CD14-positive monocyte (primary cell): ENCODE measurements at regions not wholly inside any gene's neighbourhood (a gene's known extent, or its start where the extent isn't known, plus 50 kb on each side); places are given as distances from the start of the nearest gene placed in this dataset.

Experiments used
- DNase-seq, 3 donors: peaks; one replicate each; pipeline ENCODE4 v3.0.0-alpha.2; 2011 to 2022
- H2AFZ ChIP-seq: 2 replicates; pipeline ENCODE4 v1.6.0; 2012; ENCODE audit warnings: mild to moderate bottlenecking, low read depth, low read length, inconsistent platforms; ENCODE audit not compliant: insufficient read depth, poor library complexity, severe bottlenecking
- H3K27ac ChIP-seq, 2 donors: 1 replicate in 1 of 2; 2 replicates in 1 of 2; pipeline ENCODE4 v1.5.1; 2012 to 2013; ENCODE audit warnings: low read length in 2 of 2, control low read depth in 1 of 2, inconsistent platforms in 1 of 2, low read depth in 1 of 2, mild to moderate bottlenecking in 1 of 2
- H3K27me3 ChIP-seq, 2 donors: one replicate each; pipeline versions ENCODE4 v1.6.0 to v1.6.1; 2011 to 2013; ENCODE audit warnings: low read length in 2 of 2; ENCODE audit not compliant: control insufficient read depth in 2 of 2, insufficient read depth in 2 of 2
- H3K36me3 ChIP-seq, 2 donors: replicated peaks in 1 of 2; 1 replicate in 1 of 2; 2 replicates in 1 of 2; pipeline versions ENCODE4 v1.5.1 to v1.6.1; 2012 to 2013; ENCODE audit warnings: low read length in 2 of 2, control low read depth in 1 of 2, inconsistent platforms in 1 of 2, mild to moderate bottlenecking in 1 of 2; ENCODE audit not compliant: insufficient read depth in 2 of 2, control insufficient read depth in 1 of 2
- H3K4me1 ChIP-seq, 2 donors: 1 replicate in 1 of 2; 2 replicates in 1 of 2; pipeline versions ENCODE4 v1.5.1 to v1.6.1; 2012 to 2013; ENCODE audit warnings: low read length in 2 of 2, control low read depth in 1 of 2, inconsistent platforms in 1 of 2, mild to moderate bottlenecking in 1 of 2, moderate library complexity in 1 of 2; ENCODE audit not compliant: insufficient read depth in 2 of 2, control insufficient read depth in 1 of 2
- H3K4me2 ChIP-seq: replicated peaks from 2 replicates; pipeline ENCODE3; 2012; ENCODE audit warnings: low read length, moderate library complexity, mild to moderate bottlenecking; ENCODE audit not compliant: poor library complexity, severe bottlenecking; ENCODE audit errors: extremely low read depth
- H3K4me3 ChIP-seq, 3 experiments: fragments of 200-600 bp in 1 of 3; sonication (generic) in 1 of 3; replicated peaks in 1 of 3; 1 replicate in 2 of 3; 2 replicates in 1 of 3; pipeline ENCODE4 v1.5.1; 2011 to 2013; ENCODE audit warnings: low read length in 3 of 3, mild to moderate bottlenecking in 3 of 3, control low read depth in 2 of 3, low read depth in 2 of 3, inconsistent platforms in 1 of 3, moderate library complexity in 1 of 3
- H3K79me2 ChIP-seq: 2 replicates; pipeline ENCODE4 v1.6.0; 2012; ENCODE audit warnings: mild to moderate bottlenecking, control low read depth, inconsistent platforms, low read length, moderate library complexity; ENCODE audit not compliant: insufficient read depth
- H3K9ac ChIP-seq: 2 replicates; pipeline ENCODE4 v1.6.0; 2017; ENCODE audit warnings: low read length, mild to moderate bottlenecking; ENCODE audit not compliant: insufficient read depth, poor library complexity, severe bottlenecking
- H3K9me3 ChIP-seq, 2 donors: replicated peaks in 1 of 2; 1 replicate in 1 of 2; 2 replicates in 1 of 2; pipeline versions ENCODE4 v1.5.1 to v1.6.1; 2012 to 2013; ENCODE audit warnings: low read length in 2 of 2, control low read depth in 1 of 2; ENCODE audit not compliant: control insufficient read depth in 1 of 2, insufficient read depth in 1 of 2
- H4K20me1 ChIP-seq: 2 replicates; pipeline ENCODE4 v1.6.0; 2012; ENCODE audit warnings: mild to moderate bottlenecking, low read length, control low read depth, moderate library complexity; ENCODE audit not compliant: insufficient read depth
- H3K27ac Mint-ChIP-seq, 7 donors: one replicate each; pipeline ENCODE4 v1.8.0; 2020; ENCODE audit warnings: mild to moderate bottlenecking in 7 of 7, mixed read lengths in 7 of 7, moderate library complexity in 6 of 7, inconsistent platforms in 2 of 7
- H3K27me3 Mint-ChIP-seq, 3 donors: one replicate each; pipeline ENCODE4 v1.8.0; 2021 to 2022; ENCODE audit warnings: low read depth in 3 of 3, mild to moderate bottlenecking in 3 of 3, mixed read lengths in 3 of 3, moderate library complexity in 3 of 3, inconsistent platforms in 1 of 3
- H3K36me3 Mint-ChIP-seq, 2 donors: one replicate each; pipeline ENCODE4 v1.8.0; 2020; ENCODE audit warnings: mixed read lengths in 2 of 2, inconsistent platforms in 1 of 2, mild to moderate bottlenecking in 1 of 2
- H3K4me1 Mint-ChIP-seq: one replicate; pipeline ENCODE4 v1.8.0; 2020; ENCODE audit warnings: mild to moderate bottlenecking, mixed read lengths
- H3K4me3 Mint-ChIP-seq, 2 donors: one replicate each; pipeline ENCODE4 v1.8.0; 2020; ENCODE audit warnings: mild to moderate bottlenecking in 2 of 2, mixed read lengths in 2 of 2, moderate library complexity in 1 of 2
- H3K9me3 Mint-ChIP-seq, 7 donors: one replicate each; pipeline ENCODE4 v1.8.0; 2020 to 2022; ENCODE audit warnings: mixed read lengths in 7 of 7, mild to moderate bottlenecking in 6 of 7, moderate library complexity in 6 of 7, inconsistent platforms in 2 of 7
- WGBS: methylation state at CpG from one replicate; pipeline ENCODE4 v1.1.5; 2013; ENCODE audit warnings: missing lambda C conversion rate; ENCODE audit not compliant: insufficient coverage; 5-methylcytosine and 5-hydroxymethylcytosine counted together
- intact Hi-C, 2 donors: fragments of 100-400 bp; cut with micrococcal nuclease; formaldehyde crosslinking; loops; one replicate each; pipeline versions ENCODE4 v1.15.0 to v1.15.1; 2023
- TF ChIP-seq, protein P1 (sequence below): fragments of 200-600 bp; IDR thresholded peaks from one replicate; pipeline ENCODE4 v1.8.0; 2022; ENCODE audit warnings: antibody characterized with exemption, mild to moderate bottlenecking

DNA sequence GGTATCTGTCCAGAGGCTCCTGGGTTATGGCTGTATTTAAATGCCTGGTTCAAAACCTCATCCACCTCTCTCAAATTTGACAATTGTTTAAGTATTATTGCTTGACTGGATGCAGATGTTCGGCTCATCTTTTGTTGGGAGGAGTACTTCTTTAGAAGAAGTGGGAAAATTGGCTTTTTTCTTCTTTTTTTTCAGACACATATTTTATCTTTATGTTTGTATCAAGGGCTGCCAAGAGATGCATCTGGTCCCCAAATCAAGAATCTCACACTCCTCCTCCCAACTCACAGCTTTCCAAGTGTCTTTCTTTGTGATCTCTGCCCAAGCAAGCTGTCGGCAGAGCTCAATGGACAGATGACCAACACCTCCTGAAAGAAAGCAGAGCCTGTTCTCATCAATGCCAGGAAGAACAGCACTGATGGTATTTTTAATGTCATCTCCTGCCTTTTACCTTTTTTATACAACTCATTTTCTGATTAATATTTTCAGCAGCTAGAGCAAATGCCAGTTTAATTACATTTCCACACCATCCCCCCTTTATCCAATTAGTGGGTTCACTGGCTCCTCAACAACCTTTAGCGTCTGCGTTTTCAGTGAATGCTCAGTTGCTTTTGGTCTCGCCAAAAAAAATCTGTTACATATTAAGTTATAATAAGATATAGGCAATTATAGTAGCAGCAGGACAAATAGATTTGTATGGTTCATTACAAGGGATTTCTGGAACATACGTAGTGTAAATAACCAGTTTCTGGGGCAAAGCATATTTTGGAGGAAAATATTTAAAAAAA lies 110.3 kb upstream of the SLIT3 start:
- H3K9me3 ChIP-seq, result no peaks in the 10 kb centered on the region
- H3K27me3 ChIP-seq, result no peaks in the 10 kb centered on the region
- Mint-ChIP-seq H3K36me3 (no peaks in the 10 kb centered on the region), H3K9me3 (peaks cover 0 to 5% (median 0%) of the 10 kb centered on the region in 7 donors), H3K27me3 (peaks cover 1 to 2% (median 2%) of the 10 kb centered on the region in 3 donors), H3K4me1 (no peaks in the 10 kb centered on the region), H3K27ac (no peak overlapping the region), H3K4me3 (no peak overlapping the region)
- no peak overlapping the region for H3K4me2 ChIP-seq
- WGBS, result no CpG with 5 or more reads among the region's 6 CpGs
- H3K4me1 ChIP-seq, result no peaks in the 10 kb centered on the region
- H3K27ac ChIP-seq, result no peak overlapping the region
- no peaks in the 10 kb centered on the region for H3K36me3 ChIP-seq
- H3K79me2 ChIP-seq, result no peaks in the 10 kb centered on the region
- no peak overlapping the region for H3K4me3 ChIP-seq
- intact Hi-C loops, result no loop called here
- H2AFZ ChIP-seq, result no peak overlapping the region
- H3K9ac ChIP-seq, result no peak overlapping the region
- TF ChIP-seq, protein P1, sequence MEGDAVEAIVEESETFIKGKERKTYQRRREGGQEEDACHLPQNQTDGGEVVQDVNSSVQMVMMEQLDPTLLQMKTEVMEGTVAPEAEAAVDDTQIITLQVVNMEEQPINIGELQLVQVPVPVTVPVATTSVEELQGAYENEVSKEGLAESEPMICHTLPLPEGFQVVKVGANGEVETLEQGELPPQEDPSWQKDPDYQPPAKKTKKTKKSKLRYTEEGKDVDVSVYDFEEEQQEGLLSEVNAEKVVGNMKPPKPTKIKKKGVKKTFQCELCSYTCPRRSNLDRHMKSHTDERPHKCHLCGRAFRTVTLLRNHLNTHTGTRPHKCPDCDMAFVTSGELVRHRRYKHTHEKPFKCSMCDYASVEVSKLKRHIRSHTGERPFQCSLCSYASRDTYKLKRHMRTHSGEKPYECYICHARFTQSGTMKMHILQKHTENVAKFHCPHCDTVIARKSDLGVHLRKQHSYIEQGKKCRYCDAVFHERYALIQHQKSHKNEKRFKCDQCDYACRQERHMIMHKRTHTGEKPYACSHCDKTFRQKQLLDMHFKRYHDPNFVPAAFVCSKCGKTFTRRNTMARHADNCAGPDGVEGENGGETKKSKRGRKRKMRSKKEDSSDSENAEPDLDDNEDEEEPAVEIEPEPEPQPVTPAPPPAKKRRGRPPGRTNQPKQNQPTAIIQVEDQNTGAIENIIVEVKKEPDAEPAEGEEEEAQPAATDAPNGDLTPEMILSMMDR, result no peak
- no peak for DNase-seq
- no peaks in the 10 kb centered on the region for H4K20me1 ChIP-seq

DNA sequence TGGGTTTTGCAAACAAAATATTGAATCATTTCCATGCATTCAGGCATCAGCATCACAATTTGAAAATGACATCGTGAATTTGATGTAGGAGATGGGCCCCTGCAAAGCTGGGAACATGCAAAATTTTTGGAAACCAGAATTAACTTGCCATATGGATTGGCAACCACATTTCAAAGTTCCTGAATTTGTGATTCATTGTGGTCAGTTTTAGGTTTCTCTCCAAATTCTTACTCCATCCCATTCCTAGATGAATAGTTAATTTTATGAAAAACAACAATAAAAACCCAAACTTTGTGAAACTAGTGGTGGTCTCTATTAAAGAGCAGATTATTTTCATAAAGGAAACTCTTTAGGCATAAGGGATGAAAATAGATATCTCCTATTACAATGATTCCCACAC lies 107.8 kb upstream of the SLIT3 start:
- H3K27me3 Mint-ChIP-seq, result peaks cover 0 to 2% (median 1%) of the 10 kb centered on the region in 3 donors
- WGBS, result no CpG with 5 or more reads among the region's 1 CpG
- Histone ChIP-seq H3K4me2 (no peak overlapping the region), H3K27ac (no peak overlapping the region), H2AFZ (no peak overlapping the region), H4K20me1 (no peaks in the 10 kb centered on the region), H3K27me3 (no peaks in the 10 kb centered on the region), H3K36me3 (no peaks in the 10 kb centered on the region), H3K9me3 (no peaks in the 10 kb centered on the region), H3K4me1 (no peaks in the 10 kb centered on the region), H3K9ac (no peak overlapping the region), H3K4me3 (no peak overlapping the region), H3K79me2 (no peaks in the 10 kb centered on the region)
- TF ChIP-seq, protein P1, result no peak
- H3K4me1 Mint-ChIP-seq, result no peaks in the 10 kb centered on the region
- no peak for DNase-seq
- peaks cover 0 to 5% (median 0%) of the 10 kb centered on the region in 7 donors for H3K9me3 Mint-ChIP-seq
- H3K4me3 Mint-ChIP-seq, result no peak overlapping the region
- no peaks in the 10 kb centered on the region for H3K36me3 Mint-ChIP-seq
- H3K27ac Mint-ChIP-seq, result no peak overlapping the region
- intact Hi-C loops, result no loop called here
